Mucosa of descending colon (tissue), 3 donors: ENCODE measurements at regions not wholly inside any gene's neighbourhood (a gene's known extent, or its start where the extent isn't known, plus 50 kb on each side); places are given as distances from the start of the nearest gene placed in this dataset.

Experiments
- ATAC-seq: fragments of 200-7000 bp; cut with Tn5 transposase; one replicate; pipeline ENCODE4 v1.9.1; 2020; ENCODE audit warnings: mild to moderate bottlenecking, moderate library complexity
- DNase-seq, 3 donors: peaks; one replicate each; pipeline ENCODE4 v3.0.0-alpha.2; 2020
- H3K36me3 ChIP-seq: fragments of 200-600 bp; one replicate; pipeline ENCODE4 v1.8.0; 2021; ENCODE audit warnings: low read depth, mild to moderate bottlenecking
- H3K4me1 ChIP-seq: fragments of 200-600 bp; one replicate; pipeline ENCODE4 v1.8.0; 2021; ENCODE audit warnings: low read depth, mild to moderate bottlenecking
- H3K4me3 ChIP-seq: fragments of 200-600 bp; one replicate; pipeline ENCODE4 v1.8.0; 2021; ENCODE audit warnings: mild to moderate bottlenecking
- H3K9me3 ChIP-seq: fragments of 200-600 bp; one replicate; pipeline ENCODE4 v1.8.0; 2021; ENCODE audit warnings: mild to moderate bottlenecking
- CTCF ChIP-seq: fragments of 200-600 bp; IDR thresholded peaks from one replicate; pipeline ENCODE4 v1.8.0; 2022; ENCODE audit warnings: antibody characterized with exemption, mild to moderate bottlenecking
- intact Hi-C, 2 donors: fragments of 100-400 bp; cut with DNase I in 1 of 2; cut with micrococcal nuclease in 1 of 2; formaldehyde crosslinking; loops; one replicate each; pipeline versions ENCODE4 v1.11.0 to v1.11.1; 2022; cut with DNase I, micrococcal nuclease
- donor health status: DM: no; HTN: no; CAD: no; lungs with moderate emphysema.
- donor health status: DM: no; HTN: no; CAD: no.
- donor health status: DM: no; HTN: yes; CAD: no.

- no peaks in the 10 kb centered on the region for H3K9me3 ChIP-seq
- DNase-seq (no peak), ATAC-seq (no peak)
- intact Hi-C loops = no loop called here
- TF ChIP-seq CTCF = no peak
- H3K4me1 ChIP-seq = no peaks in the 10 kb centered on the region
- H3K4me3 ChIP-seq = no peak overlapping the region
- H3K36me3 ChIP-seq = no peaks in the 10 kb centered on the region
Measured at GRCh38 chr15:70432924-70433495, 330.3 kb downstream of the UACA start.

GRCh38 chr15:70431854-70432253 is 331.5 kb downstream of the UACA start:
- intact Hi-C loops = no loop called here
- Histone ChIP-seq H3K36me3 (no peaks in the 10 kb centered on the region), H3K9me3 (no peaks in the 10 kb centered on the region), H3K4me3 (no peak overlapping the region), H3K4me1 (no peaks in the 10 kb centered on the region)
- ATAC-seq (no peak), DNase-seq (no peak)
- TF ChIP-seq CTCF = no peak

- ATAC-seq = no peak
- no peaks in the 10 kb centered on the region for H3K36me3 ChIP-seq
- intact Hi-C loops = no loop called here
- no peak for DNase-seq
- H3K4me1 ChIP-seq = no peaks in the 10 kb centered on the region
- no peak overlapping the region for H3K4me3 ChIP-seq
- TF ChIP-seq CTCF = no peak
- H3K9me3 ChIP-seq = no peaks in the 10 kb centered on the region
Measured at GRCh38 chr15:70430069-70430468, 332.4 kb upstream of the TLE3 start.

GRCh38 chr15:70429056-70429722 is 331.5 kb upstream of the TLE3 start:
- ATAC-seq = no peak
- TF ChIP-seq CTCF = no peak
- intact Hi-C loops = no loop called here
- no peak for DNase-seq
- H3K9me3 ChIP-seq = no peaks in the 10 kb centered on the region
- no peak overlapping the region for H3K4me3 ChIP-seq
- no peaks in the 10 kb centered on the region for H3K4me1 ChIP-seq
- H3K36me3 ChIP-seq = no peaks in the 10 kb centered on the region

- H3K9me3 ChIP-seq = no peaks in the 10 kb centered on the region
- DNase-seq (no peak), ATAC-seq (no peak)
- TF ChIP-seq CTCF = no peak
- H3K4me3 ChIP-seq = no peak overlapping the region
- no peaks in the 10 kb centered on the region for H3K4me1 ChIP-seq
- intact Hi-C loops = no loop called here
- no peaks in the 10 kb centered on the region for H3K36me3 ChIP-seq
Measured at GRCh38 chr15:70428211-70428822, 330.6 kb upstream of the TLE3 start.
